ENCODE measurements at regions not wholly inside any gene's neighbourhood (a gene's known extent, or its start where the extent isn't known, plus 50 kb on each side); places are given as distances from the start of the nearest gene placed in this dataset.
"Not testable (repeated sequence)": the region's sequence is repeated elsewhere in the genome, so short reads cannot be mapped to it uniquely, and the experiment has no call there.

DNA sequence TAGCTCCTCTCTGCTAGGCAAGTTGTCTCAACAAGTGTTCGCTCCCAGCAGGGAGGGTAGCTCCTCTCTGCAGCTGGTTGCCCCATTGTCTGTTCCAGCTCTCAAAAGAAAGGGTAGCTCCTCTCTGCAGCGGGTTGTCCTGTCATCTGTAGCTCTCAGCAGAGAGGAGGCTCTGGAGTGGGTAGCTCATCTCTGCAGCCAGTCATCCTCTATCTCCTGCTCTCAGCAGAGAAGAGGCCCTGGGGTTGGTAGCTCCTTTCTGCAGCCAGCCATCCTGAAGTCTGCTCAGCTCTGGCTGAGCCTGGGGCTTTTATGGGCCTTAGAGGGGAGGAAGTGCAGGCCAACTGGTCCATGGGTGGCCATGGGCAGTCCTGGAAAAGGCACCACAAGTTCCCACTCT lies 342.7 kb downstream of the PTTG2 start:
- BruUV-seq (replicated peaks): no TSS peak
- DNase-seq (ENCODE audit: low read depth, low spot score) (no peak), ATAC-seq (no peak)
- H3K36me3 ChIP-seq (ENCODE audit: control insufficient read depth in 1 of 2, insufficient read depth in 2 of 2, low read length in 2 of 2): no peaks in the 10 kb centered on the region
- H3K4me2 ChIP-seq (ENCODE audit: low read length): no peak overlapping the region
- no peaks in the 10 kb centered on the region for H3K4me1 ChIP-seq (ENCODE audit: control insufficient read depth in 1 of 2, insufficient read depth in 2 of 2, low read length in 2 of 2)
- TF ChIP-seq, protein P1, sequence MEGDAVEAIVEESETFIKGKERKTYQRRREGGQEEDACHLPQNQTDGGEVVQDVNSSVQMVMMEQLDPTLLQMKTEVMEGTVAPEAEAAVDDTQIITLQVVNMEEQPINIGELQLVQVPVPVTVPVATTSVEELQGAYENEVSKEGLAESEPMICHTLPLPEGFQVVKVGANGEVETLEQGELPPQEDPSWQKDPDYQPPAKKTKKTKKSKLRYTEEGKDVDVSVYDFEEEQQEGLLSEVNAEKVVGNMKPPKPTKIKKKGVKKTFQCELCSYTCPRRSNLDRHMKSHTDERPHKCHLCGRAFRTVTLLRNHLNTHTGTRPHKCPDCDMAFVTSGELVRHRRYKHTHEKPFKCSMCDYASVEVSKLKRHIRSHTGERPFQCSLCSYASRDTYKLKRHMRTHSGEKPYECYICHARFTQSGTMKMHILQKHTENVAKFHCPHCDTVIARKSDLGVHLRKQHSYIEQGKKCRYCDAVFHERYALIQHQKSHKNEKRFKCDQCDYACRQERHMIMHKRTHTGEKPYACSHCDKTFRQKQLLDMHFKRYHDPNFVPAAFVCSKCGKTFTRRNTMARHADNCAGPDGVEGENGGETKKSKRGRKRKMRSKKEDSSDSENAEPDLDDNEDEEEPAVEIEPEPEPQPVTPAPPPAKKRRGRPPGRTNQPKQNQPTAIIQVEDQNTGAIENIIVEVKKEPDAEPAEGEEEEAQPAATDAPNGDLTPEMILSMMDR (IDR thresholded peaks at IDR 0.05 in 2 of 3, conservative IDR thresholded peaks at IDR 0.05 in 1 of 3; ENCODE audit: borderline replicate concordance in 1 of 3, insufficient read depth in 1 of 3, low read depth in 2 of 3, low read length in 2 of 3): no peak
- TF ChIP-seq, protein P2, sequence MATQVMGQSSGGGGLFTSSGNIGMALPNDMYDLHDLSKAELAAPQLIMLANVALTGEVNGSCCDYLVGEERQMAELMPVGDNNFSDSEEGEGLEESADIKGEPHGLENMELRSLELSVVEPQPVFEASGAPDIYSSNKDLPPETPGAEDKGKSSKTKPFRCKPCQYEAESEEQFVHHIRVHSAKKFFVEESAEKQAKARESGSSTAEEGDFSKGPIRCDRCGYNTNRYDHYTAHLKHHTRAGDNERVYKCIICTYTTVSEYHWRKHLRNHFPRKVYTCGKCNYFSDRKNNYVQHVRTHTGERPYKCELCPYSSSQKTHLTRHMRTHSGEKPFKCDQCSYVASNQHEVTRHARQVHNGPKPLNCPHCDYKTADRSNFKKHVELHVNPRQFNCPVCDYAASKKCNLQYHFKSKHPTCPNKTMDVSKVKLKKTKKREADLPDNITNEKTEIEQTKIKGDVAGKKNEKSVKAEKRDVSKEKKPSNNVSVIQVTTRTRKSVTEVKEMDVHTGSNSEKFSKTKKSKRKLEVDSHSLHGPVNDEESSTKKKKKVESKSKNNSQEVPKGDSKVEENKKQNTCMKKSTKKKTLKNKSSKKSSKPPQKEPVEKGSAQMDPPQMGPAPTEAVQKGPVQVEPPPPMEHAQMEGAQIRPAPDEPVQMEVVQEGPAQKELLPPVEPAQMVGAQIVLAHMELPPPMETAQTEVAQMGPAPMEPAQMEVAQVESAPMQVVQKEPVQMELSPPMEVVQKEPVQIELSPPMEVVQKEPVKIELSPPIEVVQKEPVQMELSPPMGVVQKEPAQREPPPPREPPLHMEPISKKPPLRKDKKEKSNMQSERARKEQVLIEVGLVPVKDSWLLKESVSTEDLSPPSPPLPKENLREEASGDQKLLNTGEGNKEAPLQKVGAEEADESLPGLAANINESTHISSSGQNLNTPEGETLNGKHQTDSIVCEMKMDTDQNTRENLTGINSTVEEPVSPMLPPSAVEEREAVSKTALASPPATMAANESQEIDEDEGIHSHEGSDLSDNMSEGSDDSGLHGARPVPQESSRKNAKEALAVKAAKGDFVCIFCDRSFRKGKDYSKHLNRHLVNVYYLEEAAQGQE (IDR thresholded peaks at IDR 0.05; ENCODE audit: low read depth): no peak
- TF ChIP-seq MAX (IDR thresholded peaks at IDR 0.05): no peak
- no peak for TF ChIP-seq SP1 (IDR thresholded peaks at IDR 0.05; ENCODE audit: low read depth)
- no peak for TF ChIP-seq TCF7L2 (IDR thresholded peaks at IDR 0.05; ENCODE audit: borderline replicate concordance, extremely low read depth, insufficient read depth, insufficient read length)
- no peak for TF ChIP-seq ZFX (IDR thresholded peaks at IDR 0.05)
- no peak for TF ChIP-seq ZBTB33 (IDR thresholded peaks at IDR 0.05; ENCODE audit: extremely low read depth, insufficient replicate concordance, low read length)
- TF ChIP-seq POLR2A (IDR thresholded peaks at IDR 0.05; ENCODE audit: borderline replicate concordance, extremely low read depth, insufficient read depth, insufficient read length): no peak
- TF ChIP-seq FOSL1 (IDR thresholded peaks at IDR 0.05; ENCODE audit: low read depth): no peak
- no peak for TF ChIP-seq JUND (IDR thresholded peaks at IDR 0.05)
- TF ChIP-seq EGR1 (IDR thresholded peaks at IDR 0.05; ENCODE audit: low read depth): no peak
- TF ChIP-seq POLR2AphosphoS5 (IDR thresholded peaks at IDR 0.05; ENCODE audit: low read depth, low read length): no peak
- no peaks in the 10 kb centered on the region for H3K9me2 ChIP-seq (ENCODE audit: insufficient read depth)
- H3K9me3 ChIP-seq (ENCODE audit: control insufficient read depth in 1 of 2, insufficient read depth in 1 of 2, low read depth in 1 of 2, low read length in 2 of 2): peaks cover 4% of the 10 kb centered on the region in 2 experiments; a peak in 2 of 4 replicates
- ChIA-PET RAD21 (ENCODE audit: low non-redundant PET in 1 of 2, low total read pairs in 2 of 2, uncharacterized antibody in 2 of 2, unreplicated experiment in 2 of 2) (no interaction called here), CTCF (no interaction called here), POLR2A (no interaction called here)
- H3K79me2 ChIP-seq (ENCODE audit: insufficient read depth, low read length): no peaks in the 10 kb centered on the region
- H3K4me3 ChIP-seq (replicated peaks in 1 of 2; ENCODE audit: low read depth in 1 of 2, low read length in 2 of 2): no peak overlapping the region
- H3K27ac ChIP-seq (ENCODE audit: low read depth, low read length): no peak overlapping the region
- no peaks in the 10 kb centered on the region for H3K27me3 ChIP-seq (ENCODE audit: insufficient read depth, low read length)
- intact Hi-C loops (cut with micrococcal nuclease): no loop called here
- no peak overlapping the region for H2AFZ ChIP-seq (ENCODE audit: low read depth, low read length, poor library complexity, severe bottlenecking)
- H3K9ac ChIP-seq (ENCODE audit: low read length): no peak overlapping the region
- H4K20me1 ChIP-seq (ENCODE audit: insufficient read depth): no peaks in the 10 kb centered on the region

DNA sequence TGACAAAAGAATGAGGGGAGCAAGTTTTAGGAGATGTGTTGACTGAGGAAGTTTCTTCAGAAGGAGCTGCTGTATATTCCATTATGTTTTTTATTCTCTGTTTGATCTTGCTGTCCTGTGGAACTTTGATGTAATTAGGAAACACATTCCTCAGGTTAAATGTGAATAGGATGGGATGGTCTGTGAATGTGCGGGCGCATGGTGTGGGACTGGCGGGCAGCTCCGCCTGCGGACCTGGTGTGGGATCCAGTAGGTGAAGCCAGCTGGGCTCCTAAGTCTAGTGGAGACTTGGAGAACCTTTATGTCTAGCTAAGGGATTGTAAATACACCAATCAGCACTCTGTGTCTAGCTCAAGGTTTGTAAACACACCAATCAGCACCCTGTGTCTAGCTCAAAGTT lies 344.3 kb downstream of the PTTG2 start:
- H3K36me3 ChIP-seq (ENCODE audit: control insufficient read depth in 1 of 2, insufficient read depth in 2 of 2, low read length in 2 of 2); RAD21 ChIA-PET (ENCODE audit: low non-redundant PET in 1 of 2, low total read pairs in 2 of 2, uncharacterized antibody in 2 of 2, unreplicated experiment in 2 of 2); H4K20me1 ChIP-seq (ENCODE audit: insufficient read depth); BruUV-seq (replicated peaks); H2AFZ ChIP-seq (ENCODE audit: low read depth, low read length, poor library complexity, severe bottlenecking); POLR2A ChIA-PET; CTCF ChIA-PET; H3K4me2 ChIP-seq (ENCODE audit: low read length); H3K27me3 ChIP-seq (ENCODE audit: insufficient read depth, low read length); H3K9me2 ChIP-seq (ENCODE audit: insufficient read depth); H3K4me3 ChIP-seq (replicated peaks in 1 of 2; ENCODE audit: low read depth in 1 of 2, low read length in 2 of 2); ATAC-seq; DNase-seq (ENCODE audit: low read depth, low spot score); H3K9me3 ChIP-seq (ENCODE audit: control insufficient read depth in 1 of 2, insufficient read depth in 1 of 2, low read depth in 1 of 2, low read length in 2 of 2); H3K79me2 ChIP-seq (ENCODE audit: insufficient read depth, low read length); intact Hi-C loops (cut with micrococcal nuclease); H3K9ac ChIP-seq (ENCODE audit: low read length); H3K27ac ChIP-seq (ENCODE audit: low read depth, low read length): not testable (repeated sequence)
- peaks cover 8 to 10% of the 10 kb centered on the region in 2 experiments for H3K4me1 ChIP-seq (ENCODE audit: control insufficient read depth in 1 of 2, insufficient read depth in 2 of 2, low read length in 2 of 2)
